ENCODE measurements at regions not wholly inside any gene's neighbourhood (a gene's known extent, or its start where the extent isn't known, plus 50 kb on each side); places are given as distances from the start of the nearest gene placed in this dataset.

DNA sequence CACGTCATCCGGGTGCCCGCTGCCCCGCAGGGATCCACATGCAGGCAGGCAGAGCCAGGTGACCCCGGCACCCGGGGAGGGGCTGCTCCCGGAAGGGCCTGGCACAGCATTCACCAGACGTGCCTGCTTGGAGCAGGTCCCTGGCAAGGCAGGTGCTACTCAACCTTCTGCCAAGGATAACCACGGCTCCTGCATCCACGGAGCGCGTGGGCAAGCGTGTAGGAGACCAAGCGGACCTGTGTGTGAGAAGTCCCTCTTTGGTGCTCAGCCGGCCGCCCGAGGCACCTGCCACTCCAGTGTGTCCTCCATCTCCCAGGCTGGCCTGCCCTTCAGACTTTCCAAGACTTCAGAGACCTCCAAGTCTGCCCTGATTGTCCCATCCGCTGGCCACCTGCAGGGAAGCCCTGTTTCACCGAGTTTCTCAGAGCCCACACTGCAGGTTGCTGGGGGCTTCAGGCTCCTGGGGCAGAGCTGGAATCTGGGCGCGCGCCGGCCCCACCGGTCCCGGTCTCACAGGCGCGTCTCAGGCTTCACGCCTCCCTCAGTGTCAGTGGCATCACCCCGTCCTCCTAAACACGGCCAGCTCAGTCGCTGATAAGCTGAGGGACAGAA, 124.3 kb downstream of the DLL1 start:
- H3K27me3 ChIP-seq (ENCODE audit: low read length), result no peaks in the 10 kb centered on the region
- H3K27ac ChIP-seq (ENCODE audit: low read depth, low read length), result no peak overlapping the region
- no peak overlapping the region for H3K4me3 ChIP-seq (ENCODE audit: insufficient read depth, low read length, poor library complexity, severe bottlenecking)
- H3K9ac ChIP-seq (ENCODE audit: low read length), result no peak overlapping the region
- no peaks in the 10 kb centered on the region for H3K9me2 ChIP-seq (replicated peaks; ENCODE audit: insufficient read depth, low read length)
- no peaks in the 10 kb centered on the region for H3K79me2 ChIP-seq (ENCODE audit: insufficient read depth, low read length)
- H2AFZ ChIP-seq (ENCODE audit: low read depth, low read length, severe bottlenecking), result no peak overlapping the region
- no peaks in the 10 kb centered on the region for H3K36me3 ChIP-seq (ENCODE audit: low read length)
- no peaks in the 10 kb centered on the region for H4K20me1 ChIP-seq (ENCODE audit: low read depth, low read length)
- H3F3A ChIP-seq (ENCODE audit: insufficient read depth), result no peaks in the 10 kb centered on the region
- H3K4me2 ChIP-seq (ENCODE audit: low read depth, low read length, poor library complexity, severe bottlenecking), result no peak overlapping the region
- TF ChIP-seq EZH2phosphoT487 (conservative IDR thresholded peaks at IDR 0.05; ENCODE audit: low read length) (no peak), CTCF (IDR thresholded peaks at IDR 0.05; ENCODE audit: insufficient read depth, low read length, poor library complexity, severe bottlenecking) (no peak)
- H3K9me3 ChIP-seq (ENCODE audit: insufficient read depth, low read length), result peaks cover 38% of the 10 kb centered on the region; the same call in 1 of the 2 replicates

DNA sequence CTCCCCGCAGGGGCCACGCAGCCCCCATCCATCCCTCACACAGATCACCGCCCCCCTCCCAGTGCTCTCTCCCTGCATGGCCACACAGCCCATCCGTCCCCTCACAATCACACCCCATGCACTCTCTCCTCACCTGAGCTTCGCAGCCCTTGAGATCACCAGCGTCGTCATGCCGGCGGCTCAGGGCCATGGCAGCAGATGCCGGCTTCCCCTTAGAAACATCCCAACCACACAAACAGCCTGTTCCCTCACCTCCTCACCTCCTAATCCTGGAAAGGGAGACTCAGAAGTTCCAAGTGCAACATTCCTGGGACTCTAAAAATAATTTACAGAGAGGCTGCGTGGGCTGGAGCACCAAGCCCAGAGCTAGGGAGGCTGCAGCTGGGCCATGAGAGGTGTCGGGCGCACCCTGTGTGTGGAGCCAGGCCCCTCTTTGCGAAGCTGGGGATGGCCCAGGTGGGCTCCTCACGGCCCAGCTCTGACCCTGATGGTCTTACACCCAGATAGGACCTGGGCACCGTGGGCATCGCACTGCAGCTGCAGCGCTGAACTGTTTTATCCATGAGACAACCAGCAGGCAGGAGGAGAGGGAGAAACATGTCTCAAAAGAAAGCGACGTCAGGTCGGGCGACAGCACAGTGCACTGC, 125.3 kb downstream of the DLL1 start:
- H3K9me3 ChIP-seq (ENCODE audit: insufficient read depth, low read length), result peaks cover 34% of the 10 kb centered on the region; the same call in 1 of the 2 replicates
- no peaks in the 10 kb centered on the region for H3K79me2 ChIP-seq (ENCODE audit: insufficient read depth, low read length)
- H3K4me2 ChIP-seq (ENCODE audit: low read depth, low read length, poor library complexity, severe bottlenecking), result no peak overlapping the region
- TF ChIP-seq CTCF (IDR thresholded peaks at IDR 0.05; ENCODE audit: insufficient read depth, low read length, poor library complexity, severe bottlenecking), result no peak
- no peak for TF ChIP-seq EZH2phosphoT487 (conservative IDR thresholded peaks at IDR 0.05; ENCODE audit: low read length)
- no peak overlapping the region for H3K9ac ChIP-seq (ENCODE audit: low read length)
- no peaks in the 10 kb centered on the region for H3K9me2 ChIP-seq (replicated peaks; ENCODE audit: insufficient read depth, low read length)
- no peak overlapping the region for H2AFZ ChIP-seq (ENCODE audit: low read depth, low read length, severe bottlenecking)
- H4K20me1 ChIP-seq (ENCODE audit: low read depth, low read length), result no peaks in the 10 kb centered on the region
- H3F3A ChIP-seq (ENCODE audit: insufficient read depth), result no peaks in the 10 kb centered on the region
- no peak overlapping the region for H3K4me3 ChIP-seq (ENCODE audit: insufficient read depth, low read length, poor library complexity, severe bottlenecking)
- H3K27me3 ChIP-seq (ENCODE audit: low read length), result no peaks in the 10 kb centered on the region
- no peak overlapping the region for H3K27ac ChIP-seq (ENCODE audit: low read depth, low read length)
- H3K36me3 ChIP-seq (ENCODE audit: low read length), result no peaks in the 10 kb centered on the region

GRCh38 chr6:170165085-170165470, 125.8 kb downstream of the DLL1 start:
- Histone ChIP-seq H3K79me2 (ENCODE audit: insufficient read depth, low read length) (no peaks in the 10 kb centered on the region), H3K36me3 (ENCODE audit: low read length) (no peaks in the 10 kb centered on the region), H3K27me3 (ENCODE audit: low read length) (no peaks in the 10 kb centered on the region), H3K9ac (ENCODE audit: low read length) (no peak overlapping the region), H3K9me2 (replicated peaks; ENCODE audit: insufficient read depth, low read length) (no peaks in the 10 kb centered on the region), H3K4me3 (ENCODE audit: insufficient read depth, low read length, poor library complexity, severe bottlenecking) (no peak overlapping the region), H3K4me2 (ENCODE audit: low read depth, low read length, poor library complexity, severe bottlenecking) (no peak overlapping the region), H2AFZ (ENCODE audit: low read depth, low read length, severe bottlenecking) (no peak overlapping the region), H3K27ac (ENCODE audit: low read depth, low read length) (no peak overlapping the region), H3K9me3 (ENCODE audit: insufficient read depth, low read length) (peaks cover 29% of the 10 kb centered on the region; the same call in 1 of the 2 replicates), H3F3A (ENCODE audit: insufficient read depth) (no peaks in the 10 kb centered on the region), H4K20me1 (ENCODE audit: low read depth, low read length) (no peaks in the 10 kb centered on the region)
- TF ChIP-seq CTCF (IDR thresholded peaks at IDR 0.05; ENCODE audit: insufficient read depth, low read length, poor library complexity, severe bottlenecking) (no peak), EZH2phosphoT487 (conservative IDR thresholded peaks at IDR 0.05; ENCODE audit: low read length) (no peak)

All from SU-DHL-6 (cell line).